ENCODE measurements at regions not wholly inside any gene's neighbourhood (a gene's known extent, or its start where the extent isn't known, plus 50 kb on each side); places are given as distances from the start of the nearest gene placed in this dataset.
"Not testable (repeated sequence)": the region's sequence is repeated elsewhere in the genome, so short reads cannot be mapped to it uniquely, and the experiment has no call there.

DNA sequence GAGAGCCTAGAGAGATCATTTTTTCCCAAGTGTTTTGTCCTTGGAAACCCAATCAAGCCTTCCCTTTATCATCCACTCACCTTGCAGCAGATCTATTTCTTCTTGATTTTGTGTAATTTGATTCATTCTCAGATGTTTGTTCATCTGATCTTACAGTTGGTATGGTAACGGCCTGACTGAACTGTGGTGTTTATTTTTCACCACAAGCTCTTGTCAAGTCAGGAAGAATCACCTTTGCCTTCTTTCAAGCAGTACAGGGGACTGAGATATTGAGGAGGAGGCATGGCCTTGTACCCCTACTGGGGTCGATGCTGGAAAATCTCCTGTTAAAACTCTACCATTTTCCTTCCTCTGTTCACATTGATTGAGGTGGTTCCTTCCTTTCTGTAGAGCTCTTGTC is 361.4 kb upstream of the CFAP20DC start:
- DNase-seq (ENCODE audit: low read depth), result no peak

DNA sequence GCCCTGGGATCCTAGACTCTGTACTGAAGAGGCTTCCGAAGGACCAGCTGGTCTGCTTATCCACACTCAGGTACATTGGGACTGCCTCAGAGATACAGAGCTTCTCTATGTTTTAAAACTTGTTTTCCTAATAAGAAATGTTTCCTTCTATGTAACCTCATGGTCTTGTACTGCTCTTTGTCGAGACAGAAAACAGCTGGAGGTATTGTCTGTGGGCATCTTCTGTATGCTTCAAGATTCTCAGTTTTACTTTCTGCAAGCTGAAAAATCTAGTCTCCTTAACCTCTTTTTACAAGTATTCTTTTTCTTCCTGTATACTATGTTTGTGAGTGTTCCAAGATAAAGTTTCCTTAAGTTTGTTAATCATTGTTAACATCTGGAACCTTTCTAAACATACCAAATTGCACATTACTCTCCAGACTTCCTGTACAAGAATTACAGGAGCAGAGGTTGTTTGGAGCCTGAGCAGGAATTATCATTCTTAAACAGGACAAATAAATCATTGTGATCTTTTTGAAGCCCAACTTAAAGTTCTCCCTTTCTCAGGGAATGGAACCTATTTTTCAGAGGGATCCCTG is 358.3 kb upstream of the CFAP20DC start:
- no peak for DNase-seq (ENCODE audit: low read depth)

DNA sequence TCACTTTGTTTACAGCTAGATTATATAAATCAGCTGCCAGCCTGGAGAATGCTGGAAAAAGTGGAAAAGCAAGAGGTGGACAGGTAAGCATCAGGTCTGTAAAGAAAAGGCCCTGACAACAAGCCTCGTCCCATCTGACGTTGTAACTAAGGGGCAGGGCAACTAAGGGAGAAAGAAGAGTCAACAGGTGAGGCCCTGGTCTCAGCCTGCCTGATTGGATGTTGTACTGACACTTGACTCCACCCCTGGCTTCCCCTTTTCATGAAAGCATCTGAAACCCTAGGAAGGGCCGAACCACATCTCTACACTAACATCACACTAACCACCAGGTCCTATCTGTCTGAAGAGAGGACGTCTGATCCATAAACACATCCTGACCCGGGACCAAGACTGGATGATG is 357.6 kb upstream of the CFAP20DC start:
- no peak for DNase-seq (ENCODE audit: low read depth)

DNA sequence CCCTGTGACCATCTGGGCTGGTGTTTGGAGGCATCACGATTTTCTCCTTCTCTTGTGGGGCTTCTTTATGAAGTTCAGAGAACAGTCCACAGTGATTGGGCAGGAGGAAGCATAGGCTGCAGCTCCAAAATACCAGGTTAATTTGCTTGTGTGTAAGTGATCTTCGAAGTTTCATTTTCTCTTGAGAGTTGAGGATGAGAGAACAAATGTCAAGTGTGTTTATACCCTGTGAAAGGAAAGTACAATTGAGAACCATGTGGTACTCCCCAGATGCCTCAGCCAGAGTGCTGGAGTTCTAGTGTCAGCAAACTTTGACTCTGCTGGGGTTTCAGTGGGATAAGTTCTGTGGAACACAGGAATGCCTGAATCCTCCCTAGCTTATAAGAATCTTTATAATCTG is 357.1 kb upstream of the CFAP20DC start:
- DNase-seq (ENCODE audit: low read depth), result no peak

DNA sequence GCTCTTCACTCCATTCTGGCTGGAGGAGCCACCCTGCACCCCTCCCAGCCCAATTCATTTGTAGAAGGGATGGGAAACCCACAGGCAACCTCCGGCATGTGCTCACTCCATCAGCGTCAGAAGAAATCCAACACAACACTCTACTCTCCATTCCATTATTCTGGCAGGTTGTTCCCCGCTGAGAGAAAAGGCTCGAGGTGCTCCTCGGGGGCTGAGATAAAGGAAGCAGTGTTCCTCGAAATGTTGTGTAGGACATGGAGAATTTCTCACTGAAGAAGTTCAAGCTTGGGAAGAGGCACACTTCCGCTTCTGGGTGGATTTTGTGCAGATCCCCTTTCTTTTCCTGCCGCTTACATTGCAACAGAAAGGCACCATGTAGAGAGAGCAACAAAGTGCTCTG is 355.0 kb upstream of the CFAP20DC start:
- no peak for DNase-seq (ENCODE audit: low read depth)

DNA sequence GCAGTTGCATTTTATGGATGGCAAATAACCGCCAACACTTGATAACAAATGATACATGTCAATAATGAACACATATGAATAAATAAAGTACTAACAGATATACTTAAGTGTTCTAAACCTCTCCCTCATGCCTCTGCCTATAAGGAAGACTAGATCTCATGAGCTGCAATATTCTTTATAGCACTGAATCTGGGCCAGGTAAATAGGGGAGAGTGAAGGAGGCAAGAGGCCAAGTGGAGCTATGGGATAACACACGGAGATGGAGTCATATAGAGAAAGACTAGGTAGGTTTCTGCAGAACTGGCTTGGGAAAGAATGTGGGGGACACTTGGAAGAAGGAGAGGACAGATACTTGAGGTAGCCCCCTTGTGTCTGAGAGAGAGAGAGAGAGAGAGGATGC is 354.2 kb upstream of the CFAP20DC start:
- DNase-seq (ENCODE audit: low read depth), result no peak

DNA sequence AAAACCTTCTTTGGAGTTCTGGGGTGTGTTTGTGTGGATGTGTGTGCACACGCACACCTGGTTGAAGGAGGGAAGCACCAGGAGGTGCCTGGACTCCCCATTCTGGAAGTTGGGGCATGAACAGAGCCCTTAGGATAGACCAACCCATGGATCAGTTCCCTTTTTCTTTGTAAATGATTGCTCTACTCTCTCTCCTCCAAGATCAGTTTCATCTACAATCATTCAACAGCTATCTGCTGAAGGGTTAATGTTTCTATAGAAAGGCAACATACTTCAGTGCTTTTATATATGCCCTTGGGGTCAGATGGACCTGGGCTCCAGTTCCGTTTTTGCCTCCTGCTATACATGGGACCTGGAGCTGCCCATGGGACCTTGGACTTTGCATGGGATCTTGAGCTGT is 352.1 kb upstream of the CFAP20DC start:
- DNase-seq (ENCODE audit: low read depth), result no peak

DNA sequence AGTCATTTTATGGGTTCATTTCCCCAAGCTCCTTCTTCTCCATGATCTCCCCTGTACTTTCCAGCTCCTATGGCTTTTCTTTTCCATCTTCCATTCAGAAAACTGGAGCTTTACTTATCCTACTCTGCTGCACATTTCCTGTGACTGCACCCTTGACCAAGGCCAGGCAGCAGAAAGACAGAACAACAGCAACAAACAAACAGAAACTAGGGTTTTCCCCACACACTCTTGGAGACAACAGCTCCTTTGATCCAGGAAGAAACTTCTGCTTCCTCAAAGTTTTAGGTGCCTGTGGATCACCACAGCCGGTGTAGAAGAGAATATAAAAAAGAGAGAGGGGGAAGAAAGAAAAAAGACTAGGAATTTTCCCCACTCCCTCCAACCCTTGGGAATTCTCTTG is 342.3 kb upstream of the CFAP20DC start:
- no peak for DNase-seq (ENCODE audit: low read depth)

DNA sequence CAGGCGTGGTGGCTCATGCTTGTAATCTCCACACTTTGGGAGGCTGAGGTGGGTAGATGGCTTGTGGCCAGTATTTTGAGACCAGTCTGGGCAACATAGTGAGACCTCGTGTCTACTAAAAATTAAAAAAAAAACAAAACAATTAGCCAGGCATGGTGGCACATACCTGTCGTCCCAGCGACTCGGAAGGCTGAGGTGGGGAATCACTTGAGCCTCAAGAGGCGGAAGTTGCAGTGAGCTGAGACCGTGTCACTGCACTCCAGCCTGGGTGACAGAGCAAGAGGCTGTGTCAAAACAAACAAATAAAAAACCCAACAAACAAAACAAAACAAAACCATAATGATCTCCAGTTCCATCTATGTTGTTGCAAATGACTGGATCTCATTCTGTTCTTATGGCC is 341.3 kb upstream of the CFAP20DC start:
- no peak for DNase-seq (ENCODE audit: low read depth)

DNA sequence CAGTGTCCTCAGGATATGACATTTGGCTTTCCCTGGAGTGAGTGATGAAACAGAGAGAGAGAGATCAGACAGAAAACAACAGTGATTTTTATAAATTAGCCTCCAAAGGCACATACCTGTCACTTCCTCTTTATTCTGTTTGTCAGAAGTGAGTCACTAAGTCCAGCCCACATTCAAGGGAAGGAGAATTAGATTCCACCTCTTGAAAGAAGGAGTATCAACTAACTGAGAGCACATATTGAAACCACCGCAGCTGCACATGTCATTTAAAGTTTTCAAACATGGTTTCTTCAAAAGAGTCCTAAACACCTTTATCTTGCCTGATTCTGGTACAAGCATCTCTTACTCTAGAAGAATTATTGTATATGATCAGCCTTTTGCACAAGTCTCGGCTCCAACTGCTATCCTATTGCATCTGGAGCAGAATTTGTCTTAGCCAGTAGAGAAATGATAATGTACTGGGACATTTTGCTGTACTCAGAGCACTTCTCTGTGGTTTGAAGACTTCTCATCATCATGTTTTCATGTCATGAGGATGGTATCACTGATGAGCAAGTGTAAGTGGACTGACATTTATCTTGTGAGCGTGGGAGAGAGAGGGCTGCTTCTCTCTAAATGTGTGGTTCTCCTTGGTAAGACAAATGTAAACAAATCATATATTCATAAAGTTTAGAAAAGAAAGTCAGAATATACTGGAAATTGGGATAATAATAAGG is 338.9 kb upstream of the CFAP20DC start:
- DNase-seq (ENCODE audit: low read depth), result no peak

DNA sequence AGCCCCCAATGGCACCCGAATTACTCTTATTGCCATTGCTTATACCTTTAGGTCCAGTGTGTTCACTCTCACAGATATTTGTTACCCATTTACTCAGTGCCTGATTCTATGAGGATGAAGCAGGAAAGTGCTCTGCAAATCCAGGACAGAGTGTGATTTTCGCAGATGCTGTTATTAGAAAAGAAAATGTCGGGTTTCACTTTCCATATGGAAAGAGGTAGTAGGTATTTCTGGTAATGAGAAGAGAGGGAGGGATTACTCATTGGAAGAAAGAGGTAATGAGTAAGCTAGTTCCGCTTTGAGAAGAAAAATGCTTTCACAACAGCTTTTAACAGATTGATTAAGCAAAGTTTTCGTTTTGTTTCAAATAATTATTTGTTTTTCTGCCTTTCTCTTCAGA is 336.3 kb upstream of the CFAP20DC start:
- DNase-seq (ENCODE audit: low read depth), result no peak

DNA sequence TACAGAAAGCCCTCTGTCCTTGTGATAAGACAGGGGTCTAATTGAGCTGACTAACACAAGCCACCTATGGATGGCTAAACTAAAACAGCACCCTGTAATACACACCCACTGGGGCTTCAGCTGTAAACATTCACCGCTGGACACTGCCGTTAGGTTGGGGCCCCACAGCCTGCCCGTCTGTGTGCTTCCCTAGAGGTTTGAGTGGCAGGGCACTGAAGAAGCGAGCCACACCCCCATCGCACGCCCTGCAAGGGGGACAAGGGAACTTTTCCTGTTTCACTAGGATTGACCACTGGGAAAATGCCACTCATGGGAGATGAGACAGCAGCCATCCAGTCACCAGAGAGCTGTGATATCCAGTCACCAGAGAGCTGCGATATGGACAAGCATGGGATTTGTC is 335.7 kb upstream of the CFAP20DC start:
- no peak for DNase-seq (ENCODE audit: low read depth)

DNA sequence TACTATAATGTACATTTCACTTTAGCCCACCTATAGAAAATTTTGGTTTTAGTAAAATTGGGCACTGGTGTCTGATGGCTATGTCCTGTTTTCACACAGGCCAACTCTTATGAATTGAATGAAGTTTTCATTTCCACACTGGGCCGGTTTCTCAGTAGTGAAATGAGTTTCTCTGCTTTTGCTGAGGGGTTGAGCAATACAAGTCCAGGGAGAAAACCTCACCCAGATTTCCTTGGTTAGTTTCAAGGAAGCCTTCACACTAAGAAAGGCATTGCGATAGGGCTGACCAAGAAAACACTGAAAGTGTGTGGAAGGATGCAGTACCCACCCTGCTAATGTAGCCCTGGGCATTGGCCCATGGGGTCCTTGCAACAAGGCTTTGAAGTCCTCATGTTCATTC is 331.5 kb upstream of the CFAP20DC start:
- DNase-seq (ENCODE audit: low read depth), result no peak

DNA sequence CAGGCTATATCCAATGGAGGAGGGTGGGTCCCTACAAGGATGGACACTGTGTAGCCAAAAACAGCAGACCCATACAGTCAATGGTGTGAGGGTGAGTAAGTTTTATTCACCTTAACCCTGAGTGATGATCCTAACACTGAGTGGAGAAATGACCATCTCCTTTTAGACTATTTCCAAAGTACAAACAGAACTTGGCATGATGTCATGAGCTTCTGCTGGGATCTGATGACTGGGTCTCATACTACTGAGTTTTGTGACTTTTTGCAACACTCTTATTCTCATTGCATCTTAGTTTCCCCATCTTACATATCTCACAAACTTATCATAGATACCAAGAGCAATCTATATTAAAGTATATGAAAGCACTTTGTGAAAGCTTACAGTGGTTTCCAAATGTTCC is 330.3 kb upstream of the CFAP20DC start:
- no peak for DNase-seq (ENCODE audit: low read depth)

DNA sequence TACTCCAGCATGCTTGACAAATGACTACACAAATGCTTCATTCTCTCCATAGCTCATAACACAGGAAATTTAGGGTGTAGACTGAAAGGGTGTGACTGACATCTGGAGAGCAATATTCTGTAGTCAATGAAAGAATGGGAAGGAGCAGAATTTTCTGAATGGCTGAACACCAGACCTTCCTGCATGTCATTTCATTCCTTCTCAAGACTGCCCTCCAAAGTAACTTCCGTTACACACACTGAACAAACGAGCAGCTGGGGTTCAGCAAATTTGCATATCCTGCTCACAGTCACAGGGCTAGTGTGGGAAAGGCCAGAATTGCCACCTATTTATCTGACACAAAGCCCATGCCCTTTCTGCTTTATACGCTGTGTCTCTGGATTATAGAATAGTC is 325.0 kb upstream of the CFAP20DC start:
- DNase-seq (ENCODE audit: low read depth), result no peak

DNA sequence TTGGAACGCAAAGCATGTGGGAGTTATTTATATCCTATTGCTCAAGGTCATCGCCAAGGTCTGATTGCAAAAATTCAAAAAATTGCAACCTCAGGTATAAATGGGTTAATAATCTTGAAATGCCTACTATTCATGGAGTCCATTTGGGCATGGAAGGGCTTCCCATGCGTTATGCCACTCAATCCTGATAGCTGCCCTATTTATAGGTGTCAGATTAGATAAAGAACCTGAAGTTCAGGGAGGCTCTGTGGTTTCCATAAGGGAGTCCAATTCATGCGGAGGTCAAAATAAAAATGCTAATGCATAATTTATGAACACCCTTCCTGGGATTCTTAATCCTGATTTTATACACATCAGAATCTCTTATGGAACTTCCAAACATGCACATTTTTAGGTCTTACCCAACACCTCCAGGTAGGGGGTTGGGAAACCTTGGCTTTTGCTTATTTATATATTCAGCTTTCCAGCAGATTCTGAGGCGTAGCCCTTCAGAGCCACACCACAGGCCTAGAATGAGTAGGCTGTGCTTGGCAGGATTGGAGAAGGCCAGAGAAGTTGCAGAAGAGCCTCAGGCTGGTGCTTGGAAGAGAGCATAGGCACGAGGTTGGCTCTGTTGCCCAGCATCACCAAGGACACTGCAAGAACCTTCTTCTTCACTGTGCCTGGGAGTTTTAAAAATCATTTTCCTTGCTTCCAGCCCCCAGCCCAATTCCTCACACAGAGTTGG is 324.4 kb upstream of the CFAP20DC start:
- DNase-seq (ENCODE audit: low read depth), result no peak

DNA sequence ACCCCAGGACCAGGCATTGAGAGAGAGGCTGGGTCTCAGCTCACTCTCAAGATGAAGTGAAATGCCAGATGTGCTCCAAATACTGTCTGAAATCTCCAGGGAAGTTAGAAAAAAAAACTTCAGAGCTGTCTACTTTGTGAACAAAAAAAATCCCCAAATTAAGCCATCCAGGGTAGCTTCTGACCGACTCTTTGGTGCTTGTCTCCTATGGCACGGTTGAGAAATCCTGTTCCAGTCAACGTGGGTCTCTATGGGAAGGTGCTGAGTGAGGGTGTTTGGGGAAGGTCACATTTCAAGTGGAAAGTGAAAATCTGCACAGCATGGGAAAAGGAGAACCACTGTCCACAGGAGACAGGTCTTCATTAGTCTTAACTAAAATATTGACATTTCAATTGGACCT is 322.5 kb upstream of the CFAP20DC start:
- no peak for DNase-seq (ENCODE audit: low read depth)

DNA sequence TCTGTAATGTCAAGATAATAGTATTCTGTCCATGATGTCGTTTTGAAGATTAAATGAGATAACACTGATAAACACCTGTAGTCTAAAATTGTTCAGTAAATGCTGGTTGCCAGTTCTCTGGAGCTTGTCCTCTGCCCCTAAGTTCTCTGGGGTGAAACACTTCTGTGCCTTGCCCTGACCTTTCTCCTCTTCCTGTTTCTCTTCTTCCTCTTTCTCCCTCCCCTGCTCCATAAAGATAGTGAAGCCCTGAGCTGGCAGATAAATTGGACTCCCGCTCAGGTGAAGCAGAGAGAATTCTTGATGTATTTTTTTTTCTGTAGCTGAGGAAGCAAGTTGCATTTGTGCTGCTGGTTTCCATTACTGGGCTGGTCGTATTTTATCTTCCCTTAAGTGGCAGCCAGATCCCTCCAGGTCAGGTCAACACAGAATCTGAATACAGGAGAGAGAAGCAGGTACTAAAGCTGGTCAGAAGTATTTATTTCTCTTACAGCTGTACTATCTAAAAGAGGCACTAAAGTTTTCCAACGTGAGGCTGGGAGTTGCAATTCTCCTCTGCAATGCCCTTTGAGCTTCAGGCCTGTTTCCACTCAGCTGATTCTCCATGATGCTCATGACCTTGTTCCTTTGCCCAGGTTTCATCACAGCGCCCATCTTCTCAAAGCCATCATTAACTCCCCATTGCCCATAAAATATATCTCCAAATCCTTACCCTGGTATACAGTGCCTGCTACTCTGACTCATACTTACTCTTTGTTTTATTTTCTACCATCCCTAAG is 319.3 kb upstream of the CFAP20DC start:
- no peak for DNase-seq (ENCODE audit: low read depth)

DNA sequence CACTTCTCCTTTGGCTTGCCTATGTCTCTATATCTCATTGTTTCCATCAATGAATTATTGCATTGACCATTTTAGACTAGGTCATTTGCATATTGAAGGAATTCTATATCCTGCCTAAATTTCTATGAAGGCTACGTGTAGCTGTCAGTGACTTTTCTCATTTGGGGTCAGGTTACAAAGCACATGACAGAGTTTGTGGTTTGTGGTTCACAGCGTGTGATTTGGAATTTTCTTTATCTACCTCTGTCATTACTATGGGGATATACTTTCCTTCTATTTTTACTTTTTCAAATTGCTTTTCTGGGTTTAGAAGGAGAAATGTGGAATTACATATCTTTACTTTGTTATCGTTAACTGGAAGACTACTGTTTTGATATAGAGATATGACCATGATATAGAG is 317.3 kb upstream of the CFAP20DC start:
- DNase-seq (ENCODE audit: low read depth), result no peak

DNA sequence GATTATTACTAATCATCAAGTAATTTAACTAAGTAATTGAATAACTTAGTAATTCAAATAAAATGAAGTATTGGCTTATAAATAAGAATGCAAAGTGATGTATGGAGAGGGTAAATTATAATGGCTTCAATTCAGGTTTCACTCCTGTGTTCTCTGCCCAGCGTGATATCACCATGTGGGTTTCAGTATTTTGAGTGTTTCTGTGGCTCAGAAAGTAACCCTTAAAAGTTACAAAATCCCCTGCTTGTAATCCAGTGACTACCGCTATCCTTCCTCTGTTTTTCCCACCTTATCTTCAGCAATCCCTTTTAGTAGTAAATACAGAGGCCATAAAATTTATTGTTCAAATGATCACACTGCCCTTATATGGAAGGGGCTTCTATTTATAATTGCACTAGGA is 316.4 kb upstream of the CFAP20DC start:
- no peak for DNase-seq (ENCODE audit: low read depth)

DNA sequence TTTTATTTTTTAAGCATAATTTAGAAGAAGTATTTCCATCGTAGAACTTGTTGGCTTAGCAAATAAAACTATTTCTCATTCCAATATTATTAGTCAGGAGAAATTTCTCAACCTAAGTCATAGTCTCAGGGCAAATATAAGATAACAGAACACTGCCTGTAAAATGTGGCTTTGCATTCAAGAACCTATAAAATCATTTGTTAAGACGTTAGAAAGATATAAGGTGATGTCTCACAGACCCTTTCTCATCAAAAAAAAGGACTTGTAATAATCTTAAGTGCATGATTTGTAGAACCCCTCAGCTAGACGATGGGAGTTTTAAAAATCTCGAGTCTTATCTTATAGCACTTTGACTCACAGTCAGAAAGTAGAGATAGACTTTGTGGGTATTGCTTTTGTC is 314.7 kb upstream of the CFAP20DC start:
- no peak for DNase-seq (ENCODE audit: low read depth)

DNA sequence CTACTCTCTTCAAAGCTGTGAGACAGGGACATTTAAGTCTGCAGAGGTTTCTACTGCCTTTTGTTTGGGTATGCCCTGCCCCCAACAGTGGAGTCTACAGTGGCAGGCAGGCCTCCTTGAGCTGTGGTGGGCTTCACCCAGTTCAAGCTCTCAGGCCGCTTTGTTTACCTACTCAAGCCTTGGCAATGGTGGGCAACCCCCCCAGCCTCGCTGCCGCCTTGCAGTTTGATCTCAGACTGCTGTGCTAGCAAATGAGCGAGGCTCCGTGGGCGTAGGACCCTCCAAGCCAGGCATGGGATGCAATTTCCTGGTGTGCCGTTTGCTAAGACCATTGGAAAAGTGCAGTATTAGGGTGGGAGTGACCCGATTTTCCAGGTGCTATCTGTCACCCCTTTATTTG is 310.5 kb upstream of the CFAP20DC start:
- DNase-seq (ENCODE audit: low read depth), result not testable (repeated sequence)

DNA sequence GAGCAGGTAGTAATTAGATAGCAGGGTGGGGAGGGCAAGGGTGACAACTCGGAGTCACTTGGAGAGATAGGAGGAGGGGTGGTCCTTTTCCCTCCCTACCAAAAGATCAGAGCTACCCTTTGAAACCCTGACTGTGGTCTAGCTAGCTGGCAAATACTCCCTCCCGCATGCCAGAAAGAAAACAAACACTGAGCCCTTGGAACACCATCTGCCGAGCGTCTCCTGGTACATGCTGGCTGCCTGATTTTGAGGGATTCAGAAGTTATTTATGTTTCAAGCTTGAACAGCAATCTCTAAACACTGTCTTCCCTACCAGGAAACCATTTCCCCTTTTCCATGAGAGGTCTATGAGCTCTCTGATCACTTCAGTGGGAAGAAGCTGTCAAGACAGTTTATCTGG is 291.6 kb upstream of the CFAP20DC start:
- DNase-seq (ENCODE audit: low read depth), result no peak
